ENCODE measurements at regions not wholly inside any gene's neighbourhood (a gene's known extent, or its start where the extent isn't known, plus 50 kb on each side); places are given as distances from the start of the nearest gene placed in this dataset.

- Histone ChIP-seq H3K9me3 (replicated peaks) (peaks cover 12% of the 10 kb centered on the region), H3K4me3 (no peak overlapping the region), H3K36me3 (no peaks in the 10 kb centered on the region), H3K27ac (replicated peaks) (peak overlapping the region; percentile 56), H3K27me3 (ENCODE audit: low read depth) (no peaks in the 10 kb centered on the region), H3K4me1 (peaks cover 13% of the 10 kb centered on the region)
- no peak for TF ChIP-seq CTCF (IDR thresholded peaks at IDR 0.05; ENCODE audit: borderline replicate concordance)
- intact Hi-C loops (cut with micrococcal nuclease) = no loop called here
- no peak for DNase-seq
Measured at GRCh38 chr5:30832519-30832918, 361.0 kb upstream of the CDH6 start.

- no peak overlapping the region for H3K4me3 ChIP-seq
- TF ChIP-seq CTCF (IDR thresholded peaks at IDR 0.05; ENCODE audit: borderline replicate concordance) = no peak
- H3K36me3 ChIP-seq = no peaks in the 10 kb centered on the region
- intact Hi-C loops (cut with micrococcal nuclease) = no loop called here
- no peaks in the 10 kb centered on the region for H3K27me3 ChIP-seq (ENCODE audit: low read depth)
- H3K4me1 ChIP-seq = peaks cover 13% of the 10 kb centered on the region
- no peak for DNase-seq
- peaks cover 12% of the 10 kb centered on the region for H3K9me3 ChIP-seq (replicated peaks)
- H3K27ac ChIP-seq (replicated peaks) = no peak overlapping the region
Measured at GRCh38 chr5:30831605-30832004, 361.9 kb upstream of the CDH6 start.

GRCh38 chr5:30831123-30831522, 362.4 kb upstream of the CDH6 start:
- Histone ChIP-seq H3K9me3 (replicated peaks) (peaks cover 12% of the 10 kb centered on the region), H3K27ac (replicated peaks) (no peak overlapping the region), H3K4me1 (peaks cover 13% of the 10 kb centered on the region), H3K36me3 (no peaks in the 10 kb centered on the region), H3K27me3 (ENCODE audit: low read depth) (no peaks in the 10 kb centered on the region), H3K4me3 (no peak overlapping the region)
- intact Hi-C loops (cut with micrococcal nuclease) = no loop called here
- DNase-seq = no peak
- TF ChIP-seq CTCF (IDR thresholded peaks at IDR 0.05; ENCODE audit: borderline replicate concordance) = no peak

GRCh38 chr5:30811298-30811697, 382.2 kb upstream of the CDH6 start:
- H3K4me1 ChIP-seq = no peaks in the 10 kb centered on the region
- H3K27me3 ChIP-seq (ENCODE audit: low read depth) = no peaks in the 10 kb centered on the region
- H3K27ac ChIP-seq (replicated peaks) = no peak overlapping the region
- DNase-seq = no peak
- H3K36me3 ChIP-seq = no peaks in the 10 kb centered on the region
- no peak overlapping the region for H3K4me3 ChIP-seq
- peaks cover 5% of the 10 kb centered on the region for H3K9me3 ChIP-seq (replicated peaks)
- intact Hi-C loops (cut with micrococcal nuclease) = no loop called here
- TF ChIP-seq CTCF (IDR thresholded peaks at IDR 0.05; ENCODE audit: borderline replicate concordance) = no peak

GRCh38 chr5:30809933-30810332, 383.6 kb upstream of the CDH6 start:
- DNase-seq = no peak
- Histone ChIP-seq H3K4me1 (no peaks in the 10 kb centered on the region), H3K36me3 (no peaks in the 10 kb centered on the region), H3K9me3 (replicated peaks) (no peaks in the 10 kb centered on the region), H3K27ac (replicated peaks) (no peak overlapping the region), H3K27me3 (ENCODE audit: low read depth) (no peaks in the 10 kb centered on the region), H3K4me3 (no peak overlapping the region)
- no peak for TF ChIP-seq CTCF (IDR thresholded peaks at IDR 0.05; ENCODE audit: borderline replicate concordance)
- intact Hi-C loops (cut with micrococcal nuclease) = no loop called here

GRCh38 chr5:30808996-30809395, 384.5 kb upstream of the CDH6 start:
- Histone ChIP-seq H3K27ac (replicated peaks) (no peak overlapping the region), H3K4me3 (no peak overlapping the region), H3K9me3 (replicated peaks) (no peaks in the 10 kb centered on the region), H3K36me3 (no peaks in the 10 kb centered on the region), H3K4me1 (no peaks in the 10 kb centered on the region), H3K27me3 (ENCODE audit: low read depth) (no peaks in the 10 kb centered on the region)
- DNase-seq = no peak
- TF ChIP-seq CTCF (IDR thresholded peaks at IDR 0.05; ENCODE audit: borderline replicate concordance) = no peak
- intact Hi-C loops (cut with micrococcal nuclease) = no loop called here

Data from left ventricle myocardium inferior (tissue), 1 donor.